Spleen (tissue), 11 donors: ENCODE measurements at regions not wholly inside any gene's neighbourhood (a gene's known extent, or its start where the extent isn't known, plus 50 kb on each side); places are given as distances from the start of the nearest gene placed in this dataset.

Source experiments
- DNase-seq: peaks from one replicate; pipeline ENCODE4 v3.0.0-alpha.2; 2020
- H3K27ac ChIP-seq, 8 donors: fragments of 200-600 bp; sonication (generic) in 7 of 8; 1 replicate in 4 of 8; 2 replicates in 4 of 8; pipeline versions ENCODE4 v1.5.0 to v1.8.0; 2016 to 2021; ENCODE audit warnings: inconsistent platforms in 4 of 8, mild to moderate bottlenecking in 4 of 8, moderate library complexity in 1 of 8
- H3K27me3 ChIP-seq, 7 donors: fragments of 200-600 bp; sonication (generic) in 6 of 7; replicated peaks in 1 of 7; 1 replicate in 4 of 7; 2 replicates in 3 of 7; pipeline versions ENCODE4 v1.5.0 to v1.8.0; 2016 to 2021; ENCODE audit warnings: inconsistent platforms in 3 of 7, mild to moderate bottlenecking in 1 of 7
- H3K36me3 ChIP-seq, 6 donors: fragments of 200-600 bp; sonication (generic) in 5 of 6; 1 replicate in 4 of 6; 2 replicates in 2 of 6; pipeline versions ENCODE4 v1.5.0 to v1.8.0; 2016 to 2021; ENCODE audit warnings: inconsistent platforms in 2 of 6
- H3K4me1 ChIP-seq, 6 donors: fragments of 200-600 bp; sonication (generic) in 5 of 6; 1 replicate in 3 of 6; 2 replicates in 3 of 6; pipeline versions ENCODE4 v1.5.0 to v1.8.0; 2016 to 2021; ENCODE audit warnings: inconsistent platforms in 3 of 6
- H3K4me3 ChIP-seq, 8 donors: fragments of 200-600 bp; sonication (generic) in 7 of 8; 1 replicate in 4 of 8; 2 replicates in 4 of 8; pipeline versions ENCODE4 v1.5.0 to v1.8.0; 2016 to 2021; ENCODE audit warnings: inconsistent platforms in 4 of 8, mild to moderate bottlenecking in 4 of 8, moderate library complexity in 2 of 8
- H3K9me3 ChIP-seq, 8 donors: fragments of 200-600 bp; sonication (generic) in 7 of 8; 1 replicate in 4 of 8; 2 replicates in 4 of 8; pipeline versions ENCODE4 v1.5.0 to v1.8.0; 2016 to 2021; ENCODE audit warnings: inconsistent platforms in 4 of 8
- POLR2A ChIP-seq, 3 donors: fragments of 450-650 bp; IDR thresholded peaks; one replicate each; pipeline ENCODE4 v1.5.1; 2017; ENCODE audit warnings: antibody characterized with exemption in 3 of 3, mild to moderate bottlenecking in 1 of 3
- POLR2AphosphoS5 ChIP-seq, 3 donors: sonication (generic); formaldehyde crosslinking; IDR thresholded peaks; one replicate each; pipeline ENCODE4 v1.5.1; 2017; ENCODE audit warnings: antibody characterized with exemption in 3 of 3
- WGBS, 5 donors: extraction: QIAGEN DNeasy Blood & Tissue Kit in 3 of 5; methylation state at CpG; one replicate each; pipeline versions ENCODE4 v1.1.5 to v1.1.7; 2013 to 2018; 5-methylcytosine and 5-hydroxymethylcytosine counted together
- intact Hi-C: fragments of 100-400 bp; cut with DNase I; formaldehyde crosslinking; loops from one replicate; pipeline ENCODE4 v1.15.0; 2023; ENCODE audit warnings: low total_unique reads
- TF ChIP-seq, protein P1 (sequence below), 11 experiments: fragments of 200-600 bp in 7 of 11; fragments of 450-650 bp in 4 of 11; sonication (generic) in 4 of 11; IDR thresholded peaks in 8 of 11; conservative IDR thresholded peaks in 3 of 11; 1 replicate in 7 of 11; 2 replicates in 4 of 11; pipeline versions ENCODE4 v1.4.0 to v1.8.0; 2016 to 2021; ENCODE audit warnings: antibody characterized with exemption in 11 of 11, inconsistent platforms in 4 of 11, mild to moderate bottlenecking in 1 of 11
- donor health status: healthy with polysubstance abuse.
- donor health status: DM: no; HTN: no; CAD: no; lungs with moderate emphysema.
- donor health status: DM: no; HTN: no; CAD: no.
- donor health status: Bipolar disorder and iron deficiency.
- donor health status: healthy.
- donor health status: DM: no; HTN: no; CAD: no.
- donor health status: DM: yes; HTN: yes; CAD: no.

DNA sequence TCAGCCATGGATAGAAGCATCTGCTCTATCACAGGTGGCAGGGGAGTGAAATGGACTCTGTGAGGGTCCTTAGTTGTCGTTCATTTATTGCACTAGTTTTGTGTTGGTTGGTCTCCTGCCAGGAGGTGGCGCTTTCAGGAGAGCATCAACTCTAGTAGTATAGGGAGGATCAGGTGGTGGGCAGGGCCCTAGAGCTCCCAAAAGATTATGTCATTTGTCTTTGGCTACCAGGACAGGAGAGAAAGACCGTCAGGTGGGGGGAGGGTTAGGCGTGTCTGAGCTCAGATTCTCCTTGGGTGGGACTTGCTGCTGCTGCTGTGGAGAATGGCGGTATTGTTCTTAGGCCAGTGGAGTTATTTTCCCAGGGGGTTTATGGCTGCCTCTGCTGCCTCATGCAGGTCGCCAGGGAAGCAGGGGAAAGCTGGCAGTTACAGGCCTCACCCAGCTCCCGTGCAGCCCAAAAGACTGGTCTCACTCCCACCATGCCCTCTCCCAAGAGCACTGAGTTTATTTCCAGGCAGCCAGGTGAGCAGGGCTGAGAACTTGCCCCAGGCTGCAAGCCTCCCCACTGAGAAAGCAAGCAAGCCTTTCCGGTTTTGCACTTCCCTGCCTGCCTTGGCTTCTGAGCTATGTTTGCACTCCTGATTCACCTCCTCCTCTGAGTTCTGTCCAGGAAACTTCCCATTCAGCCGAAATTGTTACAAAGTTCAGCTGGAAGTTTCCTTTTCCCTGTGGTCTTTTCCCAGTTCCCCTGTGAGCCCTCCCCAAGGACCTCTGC is 317.3 kb downstream of the TAF11L14 start:
- TF ChIP-seq POLR2AphosphoS5 (IDR thresholded peaks at IDR 0.05) = no peak
- no peak for TF ChIP-seq POLR2A (IDR thresholded peaks at IDR 0.05)
- TF ChIP-seq, protein P1, sequence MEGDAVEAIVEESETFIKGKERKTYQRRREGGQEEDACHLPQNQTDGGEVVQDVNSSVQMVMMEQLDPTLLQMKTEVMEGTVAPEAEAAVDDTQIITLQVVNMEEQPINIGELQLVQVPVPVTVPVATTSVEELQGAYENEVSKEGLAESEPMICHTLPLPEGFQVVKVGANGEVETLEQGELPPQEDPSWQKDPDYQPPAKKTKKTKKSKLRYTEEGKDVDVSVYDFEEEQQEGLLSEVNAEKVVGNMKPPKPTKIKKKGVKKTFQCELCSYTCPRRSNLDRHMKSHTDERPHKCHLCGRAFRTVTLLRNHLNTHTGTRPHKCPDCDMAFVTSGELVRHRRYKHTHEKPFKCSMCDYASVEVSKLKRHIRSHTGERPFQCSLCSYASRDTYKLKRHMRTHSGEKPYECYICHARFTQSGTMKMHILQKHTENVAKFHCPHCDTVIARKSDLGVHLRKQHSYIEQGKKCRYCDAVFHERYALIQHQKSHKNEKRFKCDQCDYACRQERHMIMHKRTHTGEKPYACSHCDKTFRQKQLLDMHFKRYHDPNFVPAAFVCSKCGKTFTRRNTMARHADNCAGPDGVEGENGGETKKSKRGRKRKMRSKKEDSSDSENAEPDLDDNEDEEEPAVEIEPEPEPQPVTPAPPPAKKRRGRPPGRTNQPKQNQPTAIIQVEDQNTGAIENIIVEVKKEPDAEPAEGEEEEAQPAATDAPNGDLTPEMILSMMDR (IDR thresholded peaks at IDR 0.05 in 8 of 11, conservative IDR thresholded peaks at IDR 0.05 in 3 of 11) = no peak
- Histone ChIP-seq H3K4me3 (no peak overlapping the region), H3K36me3 (no peaks in the 10 kb centered on the region), H3K4me1 (no peaks in the 10 kb centered on the region), H3K9me3 (peaks cover 0 to 49% (median 28%) of the 10 kb centered on the region in 8 donors), H3K27me3 (peaks cover 0 to 4% (median 0%) of the 10 kb centered on the region in 7 donors), H3K27ac (no peak overlapping the region)
- WGBS, 5 donors = 77 to 86% (median 81%) methylated on average over 9 of the region's 9 CpGs
- DNase-seq = no peak
- intact Hi-C loops = no loop called here

DNA sequence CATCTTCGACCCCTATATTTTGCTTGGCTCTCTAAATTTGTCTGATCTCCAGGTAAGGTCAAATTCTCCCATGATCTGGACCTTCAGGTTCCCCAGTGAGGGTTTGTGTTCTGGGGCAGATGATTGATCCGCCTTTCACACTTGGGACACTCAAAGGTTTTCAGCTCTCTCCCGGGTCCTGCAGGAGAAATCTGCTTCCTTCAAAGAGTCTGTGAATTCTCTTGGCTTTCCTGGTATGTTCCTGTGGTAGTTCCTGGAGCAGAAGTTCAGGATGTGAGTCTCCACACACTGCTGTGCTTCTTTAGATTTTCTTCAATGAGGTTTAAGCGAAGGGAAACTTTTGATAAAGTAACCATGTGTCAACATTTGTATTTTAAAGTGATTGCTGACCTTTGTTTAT is 318.0 kb downstream of the TAF11L14 start:
- no peak overlapping the region for H3K4me3 ChIP-seq
- TF ChIP-seq, protein P1 (IDR thresholded peaks at IDR 0.05 in 8 of 11, conservative IDR thresholded peaks at IDR 0.05 in 3 of 11) = no peak
- TF ChIP-seq POLR2AphosphoS5 (IDR thresholded peaks at IDR 0.05) = no peak
- no peak for TF ChIP-seq POLR2A (IDR thresholded peaks at IDR 0.05)
- no peaks in the 10 kb centered on the region for H3K4me1 ChIP-seq
- H3K27ac ChIP-seq = no peak overlapping the region
- no peaks in the 10 kb centered on the region for H3K36me3 ChIP-seq
- H3K9me3 ChIP-seq = peaks cover 0 to 42% (median 25%) of the 10 kb centered on the region in 8 donors
- intact Hi-C loops = no loop called here
- peaks cover 0 to 4% (median 0%) of the 10 kb centered on the region in 7 donors for H3K27me3 ChIP-seq
- WGBS, 5 donors = 63 to 80% (median 77%) methylated on average over 4 of the region's 4 CpGs
- no peak for DNase-seq

- Histone ChIP-seq H3K36me3 (no peaks in the 10 kb centered on the region), H3K27ac (no peak overlapping the region), H3K4me3 (no peak overlapping the region), H3K9me3 (peaks cover 0 to 26% (median 16%) of the 10 kb centered on the region in 8 donors), H3K4me1 (no peaks in the 10 kb centered on the region), H3K27me3 (no peaks in the 10 kb centered on the region)
- WGBS, 5 donors = 61 to 82% (median 68%) methylated on average over 2 of the region's 2 CpGs
- TF ChIP-seq POLR2AphosphoS5 (IDR thresholded peaks at IDR 0.05) = no peak
- TF ChIP-seq POLR2A (IDR thresholded peaks at IDR 0.05) = no peak
- TF ChIP-seq, protein P1 (IDR thresholded peaks at IDR 0.05 in 8 of 11, conservative IDR thresholded peaks at IDR 0.05 in 3 of 11) = no peak
- intact Hi-C loops = no loop called here
- DNase-seq = no peak
Observed at GRCh38 chr5:17964067-17964466, 329.8 kb downstream of the TAF11L14 start.

- Histone ChIP-seq H3K9me3 (peaks cover 0 to 26% (median 16%) of the 10 kb centered on the region in 8 donors), H3K4me1 (no peaks in the 10 kb centered on the region), H3K27ac (no peak overlapping the region), H3K36me3 (no peaks in the 10 kb centered on the region), H3K4me3 (no peak overlapping the region), H3K27me3 (no peaks in the 10 kb centered on the region)
- no peak for DNase-seq
- WGBS, 5 donors = 75 to 94% (median 91%) methylated on average over 3 to 5 of the region's 5 CpGs
- intact Hi-C loops = no loop called here
- no peak for TF ChIP-seq POLR2AphosphoS5 (IDR thresholded peaks at IDR 0.05)
- TF ChIP-seq, protein P1 (IDR thresholded peaks at IDR 0.05 in 8 of 11, conservative IDR thresholded peaks at IDR 0.05 in 3 of 11) = no peak
- TF ChIP-seq POLR2A (IDR thresholded peaks at IDR 0.05) = no peak
Observed at GRCh38 chr5:17966640-17967402, 332.6 kb downstream of the TAF11L14 start.
